ENCODE measurements at regions not wholly inside any gene's neighbourhood (a gene's known extent, or its start where the extent isn't known, plus 50 kb on each side); places are given as distances from the start of the nearest gene placed in this dataset.
"Not testable (repeated sequence)": the region's sequence is repeated elsewhere in the genome, so short reads cannot be mapped to it uniquely, and the experiment has no call there.

- H3K4me3 Mint-ChIP-seq = no peak overlapping the region
- DNase-seq (ENCODE audit: low spot score) = no peak
- intact Hi-C loops (cut with micrococcal nuclease) = no loop called here
- H3K4me1 Mint-ChIP-seq (ENCODE audit: low read depth) = peaks cover 6% of the 10 kb centered on the region
- H3K27me3 Mint-ChIP-seq (ENCODE audit: insufficient read depth) = no peaks in the 10 kb centered on the region
- H3K27ac Mint-ChIP-seq = no peak overlapping the region
- H3K36me3 Mint-ChIP-seq (ENCODE audit: low read depth) = no peaks in the 10 kb centered on the region
- peaks cover 30% of the 10 kb centered on the region for H3K9me3 Mint-ChIP-seq
These were observed 514.5 kb upstream of the DPPA4 start for GRCh38 chr3:109851854-109852253.

GRCh38 chr3:109852283-109852682, 514.9 kb upstream of the DPPA4 start:
- no peak for DNase-seq (ENCODE audit: low spot score)
- Mint-ChIP-seq H3K27me3 (ENCODE audit: insufficient read depth) (no peaks in the 10 kb centered on the region), H3K9me3 (peaks cover 30% of the 10 kb centered on the region), H3K4me3 (no peak overlapping the region), H3K27ac (no peak overlapping the region), H3K4me1 (ENCODE audit: low read depth) (peaks cover 6% of the 10 kb centered on the region), H3K36me3 (ENCODE audit: low read depth) (no peaks in the 10 kb centered on the region)
- intact Hi-C loops (cut with micrococcal nuclease) = no loop called here

GRCh38 chr3:109853077-109853731, 515.9 kb upstream of the DPPA4 start:
- no peaks in the 10 kb centered on the region for H3K36me3 Mint-ChIP-seq (ENCODE audit: low read depth)
- H3K4me1 Mint-ChIP-seq (ENCODE audit: low read depth) = peaks cover 6% of the 10 kb centered on the region
- H3K9me3 Mint-ChIP-seq = peaks cover 28% of the 10 kb centered on the region
- intact Hi-C loops (cut with micrococcal nuclease) = no loop called here
- H3K27me3 Mint-ChIP-seq (ENCODE audit: insufficient read depth) = no peaks in the 10 kb centered on the region
- H3K4me3 Mint-ChIP-seq = no peak overlapping the region
- no peak overlapping the region for H3K27ac Mint-ChIP-seq
- DNase-seq (ENCODE audit: low spot score) = no peak

- H3K9me3 Mint-ChIP-seq = peaks cover 3% of the 10 kb centered on the region
- H3K4me1 Mint-ChIP-seq (ENCODE audit: low read depth) = no peaks in the 10 kb centered on the region
- no peaks in the 10 kb centered on the region for H3K36me3 Mint-ChIP-seq (ENCODE audit: low read depth)
- no peak overlapping the region for H3K4me3 Mint-ChIP-seq
- no peak for DNase-seq (ENCODE audit: low spot score)
- no peak overlapping the region for H3K27ac Mint-ChIP-seq
- peaks cover 3% of the 10 kb centered on the region for H3K27me3 Mint-ChIP-seq (ENCODE audit: insufficient read depth)
- intact Hi-C loops (cut with micrococcal nuclease) = no loop called here
These were observed 526.4 kb upstream of the DPPA4 start for GRCh38 chr3:109863701-109864100.

- DNase-seq (ENCODE audit: low spot score) = no peak
- Mint-ChIP-seq H3K27ac (no peak overlapping the region), H3K27me3 (ENCODE audit: insufficient read depth) (peaks cover 3% of the 10 kb centered on the region), H3K4me1 (ENCODE audit: low read depth) (no peaks in the 10 kb centered on the region), H3K36me3 (ENCODE audit: low read depth) (no peaks in the 10 kb centered on the region), H3K4me3 (no peak overlapping the region), H3K9me3 (peaks cover 3% of the 10 kb centered on the region)
- intact Hi-C loops (cut with micrococcal nuclease) = no loop called here
These were observed 527.1 kb upstream of the DPPA4 start for GRCh38 chr3:109864452-109864851.

GRCh38 chr3:109869586-109869985, 532.2 kb upstream of the DPPA4 start:
- no peak for DNase-seq (ENCODE audit: low spot score)
- no peaks in the 10 kb centered on the region for H3K27me3 Mint-ChIP-seq (ENCODE audit: insufficient read depth)
- no peaks in the 10 kb centered on the region for H3K4me1 Mint-ChIP-seq (ENCODE audit: low read depth)
- no peaks in the 10 kb centered on the region for H3K9me3 Mint-ChIP-seq
- H3K4me3 Mint-ChIP-seq = no peak overlapping the region
- intact Hi-C loops (cut with micrococcal nuclease) = no loop called here
- H3K36me3 Mint-ChIP-seq (ENCODE audit: low read depth) = no peaks in the 10 kb centered on the region
- H3K27ac Mint-ChIP-seq = no peak overlapping the region

- Mint-ChIP-seq H3K4me3 (no peak overlapping the region), H3K27ac (no peak overlapping the region), H3K27me3 (ENCODE audit: insufficient read depth) (no peaks in the 10 kb centered on the region), H3K9me3 (no peaks in the 10 kb centered on the region), H3K4me1 (ENCODE audit: low read depth) (no peaks in the 10 kb centered on the region), H3K36me3 (ENCODE audit: low read depth) (no peaks in the 10 kb centered on the region)
- intact Hi-C loops (cut with micrococcal nuclease) = no loop called here
- DNase-seq (ENCODE audit: low spot score) = no peak
These were observed 537.8 kb upstream of the DPPA4 start for GRCh38 chr3:109874896-109875708.

- H3K4me3 Mint-ChIP-seq; H3K36me3 Mint-ChIP-seq (ENCODE audit: low read depth); H3K4me1 Mint-ChIP-seq (ENCODE audit: low read depth); intact Hi-C loops (cut with micrococcal nuclease); DNase-seq (ENCODE audit: low spot score); H3K27me3 Mint-ChIP-seq (ENCODE audit: insufficient read depth); H3K27ac Mint-ChIP-seq; H3K9me3 Mint-ChIP-seq: not testable (repeated sequence)
These were observed 540.3 kb upstream of the DPPA4 start for GRCh38 chr3:109877616-109878015.

GRCh38 chr3:109882144-109882543, 544.8 kb upstream of the DPPA4 start:
- Mint-ChIP-seq H3K27me3 (ENCODE audit: insufficient read depth) (no peaks in the 10 kb centered on the region), H3K4me3 (no peak overlapping the region), H3K27ac (no peak overlapping the region), H3K36me3 (ENCODE audit: low read depth) (no peaks in the 10 kb centered on the region), H3K9me3 (no peaks in the 10 kb centered on the region), H3K4me1 (ENCODE audit: low read depth) (no peaks in the 10 kb centered on the region)
- DNase-seq (ENCODE audit: low spot score) = no peak
- intact Hi-C loops (cut with micrococcal nuclease) = no loop called here

GRCh38 chr3:109887293-109887692, 549.9 kb upstream of the DPPA4 start:
- no peak for DNase-seq (ENCODE audit: low spot score)
- no peaks in the 10 kb centered on the region for H3K4me1 Mint-ChIP-seq (ENCODE audit: low read depth)
- peaks cover 6% of the 10 kb centered on the region for H3K9me3 Mint-ChIP-seq
- no peaks in the 10 kb centered on the region for H3K27me3 Mint-ChIP-seq (ENCODE audit: insufficient read depth)
- H3K36me3 Mint-ChIP-seq (ENCODE audit: low read depth) = no peaks in the 10 kb centered on the region
- H3K27ac Mint-ChIP-seq = no peak overlapping the region
- intact Hi-C loops (cut with micrococcal nuclease) = no loop called here
- H3K4me3 Mint-ChIP-seq = no peak overlapping the region

GRCh38 chr3:109888026-109888425, 550.7 kb upstream of the DPPA4 start:
- peaks cover 6% of the 10 kb centered on the region for H3K9me3 Mint-ChIP-seq
- intact Hi-C loops (cut with micrococcal nuclease) = no loop called here
- no peak for DNase-seq (ENCODE audit: low spot score)
- no peaks in the 10 kb centered on the region for H3K36me3 Mint-ChIP-seq (ENCODE audit: low read depth)
- H3K4me3 Mint-ChIP-seq = no peak overlapping the region
- no peaks in the 10 kb centered on the region for H3K27me3 Mint-ChIP-seq (ENCODE audit: insufficient read depth)
- H3K27ac Mint-ChIP-seq = no peak overlapping the region
- no peaks in the 10 kb centered on the region for H3K4me1 Mint-ChIP-seq (ENCODE audit: low read depth)

- no peaks in the 10 kb centered on the region for H3K4me1 Mint-ChIP-seq (ENCODE audit: low read depth)
- H3K9me3 Mint-ChIP-seq = no peaks in the 10 kb centered on the region
- no peak for DNase-seq (ENCODE audit: low spot score)
- intact Hi-C loops (cut with micrococcal nuclease) = no loop called here
- H3K27me3 Mint-ChIP-seq (ENCODE audit: insufficient read depth) = no peaks in the 10 kb centered on the region
- no peak overlapping the region for H3K27ac Mint-ChIP-seq
- no peak overlapping the region for H3K4me3 Mint-ChIP-seq
- no peaks in the 10 kb centered on the region for H3K36me3 Mint-ChIP-seq (ENCODE audit: low read depth)
These were observed 560.4 kb upstream of the DPPA4 start for GRCh38 chr3:109897734-109898133.

GRCh38 chr3:109899925-109900324, 562.6 kb upstream of the DPPA4 start:
- Mint-ChIP-seq H3K27ac (no peak overlapping the region), H3K4me1 (ENCODE audit: low read depth) (no peaks in the 10 kb centered on the region), H3K27me3 (ENCODE audit: insufficient read depth) (no peaks in the 10 kb centered on the region), H3K4me3 (no peak overlapping the region), H3K36me3 (ENCODE audit: low read depth) (no peaks in the 10 kb centered on the region), H3K9me3 (peaks cover 3% of the 10 kb centered on the region)
- DNase-seq (ENCODE audit: low spot score) = no peak
- intact Hi-C loops (cut with micrococcal nuclease) = no loop called here

Measured in activated T-helper 1 cell treated with anti-CD3 and anti-CD28 coated beads, Interleukin-12 subunit alpha, Interleukin-12 subunit beta, Interleukin-2, Interleukin-4 antibody, amounts not matched to agents 30 ng/mL and 10 ng/mL and 1 ng/mL, durations not matched to agents 14 hours and 24 hours and 36 hours (primary cell).